Sigmoid colon (tissue), 6 donors: ENCODE measurements at regions not wholly inside any gene's neighbourhood (a gene's known extent, or its start where the extent isn't known, plus 50 kb on each side); places are given as distances from the start of the nearest gene placed in this dataset.

Experiments used
- DNase-seq: peaks from one replicate; pipeline ENCODE4 v3.0.0-alpha.2; 2019
- H3K27ac ChIP-seq, 4 donors: fragments of 200-600 bp; sonication (generic); one replicate each; pipeline ENCODE4 v1.5.1; 2016 to 2019; ENCODE audit warnings: mild to moderate bottlenecking in 1 of 4
- H3K27me3 ChIP-seq, 3 donors: fragments of 200-600 bp; sonication (generic); one replicate each; pipeline ENCODE4 v1.5.1; 2019; ENCODE audit warnings: mild to moderate bottlenecking in 1 of 3
- H3K36me3 ChIP-seq, 4 donors: fragments of 200-600 bp; sonication (generic); one replicate each; pipeline ENCODE4 v1.5.1; 2016 to 2019
- H3K4me1 ChIP-seq, 4 donors: fragments of 200-600 bp; sonication (generic); one replicate each; pipeline ENCODE4 v1.5.1; 2017 to 2019
- H3K4me3 ChIP-seq, 4 donors: fragments of 200-600 bp; sonication (generic); one replicate each; pipeline ENCODE4 v1.5.1; 2017 to 2019; ENCODE audit warnings: mild to moderate bottlenecking in 2 of 4, moderate library complexity in 1 of 4
- H3K9me3 ChIP-seq, 4 donors: fragments of 200-600 bp in 3 of 4; sonication (generic) in 3 of 4; one replicate each; pipeline versions ENCODE4 v1.5.1 to v1.6.1; 2013 to 2019
- EP300 ChIP-seq, 4 donors: sonication (generic); formaldehyde crosslinking; IDR thresholded peaks; one replicate each; pipeline ENCODE4 v1.6.1; 2017; ENCODE audit warnings: antibody characterized with exemption in 4 of 4
- POLR2A ChIP-seq, 2 donors: fragments of 450-650 bp; IDR thresholded peaks; one replicate each; pipeline ENCODE4 v1.6.1; 2016; ENCODE audit warnings: antibody characterized with exemption in 2 of 2, mild to moderate bottlenecking in 2 of 2, moderate library complexity in 2 of 2
- POLR2AphosphoS5 ChIP-seq, 4 donors: sonication (generic); formaldehyde crosslinking; IDR thresholded peaks; one replicate each; pipeline ENCODE4 v1.6.1; 2017; ENCODE audit warnings: antibody characterized with exemption in 4 of 4
- WGBS, 2 donors: extraction: QIAGEN DNeasy Blood & Tissue Kit; methylation state at CpG; one replicate each; pipeline ENCODE4 v1.1.7; 2013; 5-methylcytosine and 5-hydroxymethylcytosine counted together
- intact Hi-C: fragments of 100-400 bp; cut with DNase I; formaldehyde crosslinking; loops from one replicate; pipeline ENCODE4 v1.15.1; 2023
- TF ChIP-seq, protein P1 (sequence below), 4 experiments: fragments of 450-650 bp in 3 of 4; fragments of 200-600 bp in 1 of 4; IDR thresholded peaks; one replicate each; pipeline ENCODE4 v1.5.1; 2016 to 2019; ENCODE audit warnings: antibody characterized with exemption in 4 of 4, mild to moderate bottlenecking in 3 of 4, moderate library complexity in 2 of 4
- donor health status: healthy with polysubstance abuse.
- donor health status: healthy.

DNA sequence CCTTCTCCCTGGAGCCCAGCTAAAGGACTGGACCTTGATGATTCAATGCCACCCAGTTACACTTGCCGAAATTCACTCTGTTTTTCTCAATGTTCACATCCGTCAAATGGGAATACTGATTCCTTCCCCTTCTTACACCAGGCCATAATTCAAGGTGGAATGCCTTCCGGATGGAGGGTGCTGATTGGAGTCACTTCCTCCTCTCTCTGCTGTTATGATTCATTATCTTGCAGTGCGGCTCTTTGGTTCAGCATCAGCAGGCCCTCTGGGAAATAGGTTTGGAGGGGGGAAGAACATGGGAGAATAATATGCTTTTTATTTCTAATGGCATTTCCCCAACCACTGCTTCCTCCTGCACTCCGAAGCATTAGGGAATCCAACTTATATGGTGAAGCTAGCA lies 390.6 kb upstream of the TBX3 start:
- 72 to 88% methylated on average over 5 of the region's 5 CpGs for WGBS, 2 donors
- TF ChIP-seq, protein P1, sequence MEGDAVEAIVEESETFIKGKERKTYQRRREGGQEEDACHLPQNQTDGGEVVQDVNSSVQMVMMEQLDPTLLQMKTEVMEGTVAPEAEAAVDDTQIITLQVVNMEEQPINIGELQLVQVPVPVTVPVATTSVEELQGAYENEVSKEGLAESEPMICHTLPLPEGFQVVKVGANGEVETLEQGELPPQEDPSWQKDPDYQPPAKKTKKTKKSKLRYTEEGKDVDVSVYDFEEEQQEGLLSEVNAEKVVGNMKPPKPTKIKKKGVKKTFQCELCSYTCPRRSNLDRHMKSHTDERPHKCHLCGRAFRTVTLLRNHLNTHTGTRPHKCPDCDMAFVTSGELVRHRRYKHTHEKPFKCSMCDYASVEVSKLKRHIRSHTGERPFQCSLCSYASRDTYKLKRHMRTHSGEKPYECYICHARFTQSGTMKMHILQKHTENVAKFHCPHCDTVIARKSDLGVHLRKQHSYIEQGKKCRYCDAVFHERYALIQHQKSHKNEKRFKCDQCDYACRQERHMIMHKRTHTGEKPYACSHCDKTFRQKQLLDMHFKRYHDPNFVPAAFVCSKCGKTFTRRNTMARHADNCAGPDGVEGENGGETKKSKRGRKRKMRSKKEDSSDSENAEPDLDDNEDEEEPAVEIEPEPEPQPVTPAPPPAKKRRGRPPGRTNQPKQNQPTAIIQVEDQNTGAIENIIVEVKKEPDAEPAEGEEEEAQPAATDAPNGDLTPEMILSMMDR (IDR thresholded peaks at IDR 0.05), result no peak
- TF ChIP-seq POLR2AphosphoS5 (IDR thresholded peaks at IDR 0.05), result no peak
- TF ChIP-seq POLR2A (IDR thresholded peaks at IDR 0.05), result no peak
- no peak for TF ChIP-seq EP300 (IDR thresholded peaks at IDR 0.05)
- no peak for DNase-seq

GRCh38 chr12:115072712-115073111 lies 388.7 kb upstream of the TBX3 start:
- intact Hi-C loops, result no loop called here
- TF ChIP-seq, protein P1 (IDR thresholded peaks at IDR 0.05), result no peak
- TF ChIP-seq POLR2AphosphoS5 (IDR thresholded peaks at IDR 0.05) (no peak), EP300 (IDR thresholded peaks at IDR 0.05) (no peak), POLR2A (IDR thresholded peaks at IDR 0.05) (no peak)

More for the DNA sequence above, 390.6 kb upstream of the TBX3 start:
- Histone ChIP-seq H3K36me3 (no peaks in the 10 kb centered on the region), H3K4me1 (no peaks in the 10 kb centered on the region), H3K4me3 (no peak overlapping the region), H3K27me3 (no peaks in the 10 kb centered on the region), H3K9me3 (peaks cover 0 to 2% (median 0%) of the 10 kb centered on the region in 4 donors), H3K27ac (no peak overlapping the region)
- intact Hi-C loops, result no loop called here

DNA sequence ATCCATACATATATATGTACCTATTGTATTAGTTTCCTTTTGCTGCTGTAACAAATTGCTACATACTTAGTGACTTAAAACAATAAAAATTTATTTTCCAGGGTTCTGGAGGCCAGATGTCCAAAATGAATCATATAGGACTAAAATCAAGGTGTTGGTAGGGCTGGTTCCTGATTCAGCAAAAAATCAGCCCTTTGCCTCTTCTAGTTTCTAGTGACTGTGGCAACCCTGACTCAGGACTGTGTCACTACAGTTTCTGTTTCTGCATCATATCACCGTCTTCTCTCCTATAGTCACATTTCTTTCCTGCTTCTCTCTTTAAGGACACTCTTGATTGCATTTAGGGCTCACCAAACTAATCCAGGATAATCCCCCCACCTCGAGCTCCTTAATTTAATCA lies 386.3 kb upstream of the TBX3 start:
- Histone ChIP-seq H3K9me3 (no peaks in the 10 kb centered on the region), H3K36me3 (no peaks in the 10 kb centered on the region), H3K4me1 (no peaks in the 10 kb centered on the region), H3K4me3 (no peak overlapping the region), H3K27me3 (no peaks in the 10 kb centered on the region), H3K27ac (no peak overlapping the region)
- no peak for DNase-seq
- intact Hi-C loops, result no loop called here
- TF ChIP-seq POLR2A (IDR thresholded peaks at IDR 0.05) (no peak), EP300 (IDR thresholded peaks at IDR 0.05) (no peak), POLR2AphosphoS5 (IDR thresholded peaks at IDR 0.05) (no peak)
- TF ChIP-seq, protein P1 (IDR thresholded peaks at IDR 0.05), result no peak
- WGBS, 2 donors, result 82 to 89% methylated on average over 2 of the region's 2 CpGs

More at GRCh38 chr12:115072712-115073111, 388.7 kb upstream of the TBX3 start:
- Histone ChIP-seq H3K27me3 (no peaks in the 10 kb centered on the region), H3K27ac (no peak overlapping the region), H3K4me3 (no peak overlapping the region), H3K4me1 (no peaks in the 10 kb centered on the region), H3K36me3 (no peaks in the 10 kb centered on the region), H3K9me3 (peaks cover 0 to 2% (median 0%) of the 10 kb centered on the region in 4 donors)
- no peak for DNase-seq
- 9 to 28% methylated on average over 10 of the region's 10 CpGs for WGBS, 2 donors

GRCh38 chr12:115064296-115064695 lies 380.3 kb upstream of the TBX3 start:
- Histone ChIP-seq H3K9me3 (no peaks in the 10 kb centered on the region), H3K27me3 (no peaks in the 10 kb centered on the region), H3K4me3 (no peak overlapping the region), H3K4me1 (no peaks in the 10 kb centered on the region), H3K36me3 (no peaks in the 10 kb centered on the region), H3K27ac (no peak overlapping the region)
- WGBS, 2 donors, result 94% methylated on average over 2 of the region's 2 CpGs
- intact Hi-C loops, result no loop called here
- TF ChIP-seq POLR2AphosphoS5 (IDR thresholded peaks at IDR 0.05), result no peak
- TF ChIP-seq POLR2A (IDR thresholded peaks at IDR 0.05), result no peak
- TF ChIP-seq EP300 (IDR thresholded peaks at IDR 0.05), result no peak
- TF ChIP-seq, protein P1 (IDR thresholded peaks at IDR 0.05), result no peak
- no peak for DNase-seq

DNA sequence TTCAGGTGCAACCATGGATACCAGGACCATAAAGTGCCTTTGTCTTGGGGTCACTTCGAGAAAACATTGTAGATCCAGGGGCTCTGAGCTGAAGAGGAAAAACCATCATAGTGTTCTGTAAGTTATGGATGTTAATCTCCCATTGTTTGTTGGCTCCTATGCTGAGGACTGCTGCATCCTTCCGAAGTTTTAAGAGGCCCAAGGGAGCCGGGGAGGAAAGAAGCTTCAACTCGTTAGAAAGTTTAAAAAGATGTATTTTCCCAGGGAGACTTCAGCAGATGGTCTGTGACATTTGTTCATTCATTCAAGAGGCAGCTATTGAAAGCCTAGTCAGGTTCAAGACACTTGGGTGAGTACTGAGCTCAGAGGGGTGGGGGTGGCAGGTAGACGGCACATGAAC lies 378.8 kb upstream of the TBX3 start:
- H3K27me3 ChIP-seq, result no peaks in the 10 kb centered on the region
- intact Hi-C loops, result no loop called here
- no peak overlapping the region for H3K27ac ChIP-seq
- no peak for DNase-seq
- H3K9me3 ChIP-seq, result no peaks in the 10 kb centered on the region
- H3K4me1 ChIP-seq, result no peaks in the 10 kb centered on the region
- H3K4me3 ChIP-seq, result no peak overlapping the region
- no peaks in the 10 kb centered on the region for H3K36me3 ChIP-seq
- WGBS, 2 donors, result 82 to 90% methylated on average over 5 of the region's 5 CpGs
- TF ChIP-seq, protein P1 (IDR thresholded peaks at IDR 0.05), result no peak
- no peak for TF ChIP-seq POLR2A (IDR thresholded peaks at IDR 0.05)
- no peak for TF ChIP-seq EP300 (IDR thresholded peaks at IDR 0.05)
- TF ChIP-seq POLR2AphosphoS5 (IDR thresholded peaks at IDR 0.05), result no peak
